SU-DHL-6 (cell line): ENCODE measurements at regions not wholly inside any gene's neighbourhood (a gene's known extent, or its start where the extent isn't known, plus 50 kb on each side); places are given as distances from the start of the nearest gene placed in this dataset.

Experiments used
- EZH2phosphoT487 ChIP-seq: fragments of 200-600 bp; sonication (generic), shearing (Covaris generic); conservative IDR thresholded peaks from 2 replicates; pipeline ENCODE4 v1.6.1; 2018; ENCODE audit warnings: mild to moderate bottlenecking, antibody characterized with exemption, low read length, moderate library complexity, mixed read lengths
- TF ChIP-seq, protein P1 (sequence below): fragments of 200-600 bp; sonication (generic); IDR thresholded peaks from one replicate; pipeline ENCODE4 v1.5.1; 2017; ENCODE audit warnings: antibody characterized with exemption, mild to moderate bottlenecking, low read length, moderate library complexity; ENCODE audit not compliant: insufficient read depth, poor library complexity, severe bottlenecking

DNA sequence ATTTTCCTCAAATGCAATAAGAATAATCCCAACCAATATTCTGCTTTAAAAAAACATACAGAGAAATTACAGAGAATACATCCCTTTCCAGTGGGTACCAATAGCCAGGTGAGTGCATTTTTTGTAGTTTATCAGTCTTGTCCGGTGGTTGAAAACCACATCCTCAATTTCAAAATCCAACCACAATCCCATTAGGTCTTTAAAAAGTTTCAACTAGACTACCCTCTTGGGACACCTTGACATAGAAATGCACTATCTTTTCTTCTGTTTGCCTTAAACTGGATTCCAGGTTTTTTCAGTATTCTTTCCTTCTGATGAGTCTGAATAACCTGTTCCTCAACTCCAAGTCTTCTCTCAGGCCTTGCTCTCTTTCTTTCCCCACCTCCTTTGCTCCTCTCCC is 223.3 kb downstream of the NR2F1-AS1 start:
- TF ChIP-seq, protein P1, sequence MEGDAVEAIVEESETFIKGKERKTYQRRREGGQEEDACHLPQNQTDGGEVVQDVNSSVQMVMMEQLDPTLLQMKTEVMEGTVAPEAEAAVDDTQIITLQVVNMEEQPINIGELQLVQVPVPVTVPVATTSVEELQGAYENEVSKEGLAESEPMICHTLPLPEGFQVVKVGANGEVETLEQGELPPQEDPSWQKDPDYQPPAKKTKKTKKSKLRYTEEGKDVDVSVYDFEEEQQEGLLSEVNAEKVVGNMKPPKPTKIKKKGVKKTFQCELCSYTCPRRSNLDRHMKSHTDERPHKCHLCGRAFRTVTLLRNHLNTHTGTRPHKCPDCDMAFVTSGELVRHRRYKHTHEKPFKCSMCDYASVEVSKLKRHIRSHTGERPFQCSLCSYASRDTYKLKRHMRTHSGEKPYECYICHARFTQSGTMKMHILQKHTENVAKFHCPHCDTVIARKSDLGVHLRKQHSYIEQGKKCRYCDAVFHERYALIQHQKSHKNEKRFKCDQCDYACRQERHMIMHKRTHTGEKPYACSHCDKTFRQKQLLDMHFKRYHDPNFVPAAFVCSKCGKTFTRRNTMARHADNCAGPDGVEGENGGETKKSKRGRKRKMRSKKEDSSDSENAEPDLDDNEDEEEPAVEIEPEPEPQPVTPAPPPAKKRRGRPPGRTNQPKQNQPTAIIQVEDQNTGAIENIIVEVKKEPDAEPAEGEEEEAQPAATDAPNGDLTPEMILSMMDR = no peak
- TF ChIP-seq EZH2phosphoT487 = no peak
